ENCODE measurements at regions not wholly inside any gene's neighbourhood (a gene's known extent, or its start where the extent isn't known, plus 50 kb on each side); places are given as distances from the start of the nearest gene placed in this dataset.

- H3K4me1 ChIP-seq, result no peaks in the 10 kb centered on the region
- H3K4me3 ChIP-seq, result no peak overlapping the region
- DNase-seq, result no peak
- intact Hi-C loops (cut with micrococcal nuclease), result no loop called here
- H3K27ac ChIP-seq (replicated peaks), result no peak overlapping the region
- peaks cover 10% of the 10 kb centered on the region for H3K27me3 ChIP-seq (ENCODE audit: low read depth)
- no peaks in the 10 kb centered on the region for H3K36me3 ChIP-seq
- no peak for TF ChIP-seq CTCF (IDR thresholded peaks at IDR 0.05; ENCODE audit: borderline replicate concordance)
- no peaks in the 10 kb centered on the region for H3K9me3 ChIP-seq (replicated peaks)
Observed at GRCh38 chr18:74023220-74023619, 124.4 kb downstream of the FBXO15 start.

GRCh38 chr18:74019864-74020263 is 127.8 kb downstream of the FBXO15 start:
- Histone ChIP-seq H3K4me1 (no peaks in the 10 kb centered on the region), H3K27me3 (ENCODE audit: low read depth) (peaks cover 4% of the 10 kb centered on the region), H3K9me3 (replicated peaks) (no peaks in the 10 kb centered on the region), H3K4me3 (no peak overlapping the region), H3K27ac (replicated peaks) (no peak overlapping the region), H3K36me3 (no peaks in the 10 kb centered on the region)
- DNase-seq, result no peak
- no peak for TF ChIP-seq CTCF (IDR thresholded peaks at IDR 0.05; ENCODE audit: borderline replicate concordance)
- intact Hi-C loops (cut with micrococcal nuclease), result no loop called here

GRCh38 chr18:74013955-74014354 is 133.7 kb downstream of the FBXO15 start:
- no peak for TF ChIP-seq CTCF (IDR thresholded peaks at IDR 0.05; ENCODE audit: borderline replicate concordance)
- no peak for DNase-seq
- intact Hi-C loops (cut with micrococcal nuclease), result no loop called here
- Histone ChIP-seq H3K4me3 (no peak overlapping the region), H3K27ac (replicated peaks) (no peak overlapping the region), H3K27me3 (ENCODE audit: low read depth) (no peaks in the 10 kb centered on the region), H3K9me3 (replicated peaks) (no peaks in the 10 kb centered on the region), H3K36me3 (no peaks in the 10 kb centered on the region), H3K4me1 (no peaks in the 10 kb centered on the region)

- no peak for DNase-seq
- Histone ChIP-seq H3K27ac (replicated peaks) (no peak overlapping the region), H3K4me1 (no peaks in the 10 kb centered on the region), H3K27me3 (ENCODE audit: low read depth) (no peaks in the 10 kb centered on the region), H3K4me3 (no peak overlapping the region), H3K9me3 (replicated peaks) (no peaks in the 10 kb centered on the region), H3K36me3 (no peaks in the 10 kb centered on the region)
- intact Hi-C loops (cut with micrococcal nuclease), result no loop called here
- no peak for TF ChIP-seq CTCF (IDR thresholded peaks at IDR 0.05; ENCODE audit: borderline replicate concordance)
Observed at GRCh38 chr18:74012954-74013630, 134.5 kb downstream of the FBXO15 start.

- no peaks in the 10 kb centered on the region for H3K27me3 ChIP-seq (ENCODE audit: low read depth)
- DNase-seq, result no peak
- intact Hi-C loops (cut with micrococcal nuclease), result no loop called here
- H3K9me3 ChIP-seq (replicated peaks), result no peaks in the 10 kb centered on the region
- H3K36me3 ChIP-seq, result no peaks in the 10 kb centered on the region
- no peak overlapping the region for H3K4me3 ChIP-seq
- no peaks in the 10 kb centered on the region for H3K4me1 ChIP-seq
- no peak overlapping the region for H3K27ac ChIP-seq (replicated peaks)
- no peak for TF ChIP-seq CTCF (IDR thresholded peaks at IDR 0.05; ENCODE audit: borderline replicate concordance)
Observed at GRCh38 chr18:74006143-74006542, 141.5 kb downstream of the FBXO15 start.

Measured in left ventricle myocardium inferior (tissue), 1 donor.